NCI-H146 treated with DMSO at 0.1 percent for 48 hours (cell line): ENCODE measurements at regions not wholly inside any gene's neighbourhood (a gene's known extent, or its start where the extent isn't known, plus 50 kb on each side); places are given as distances from the start of the nearest gene placed in this dataset.
"Not testable (repeated sequence)": the region's sequence is repeated elsewhere in the genome, so short reads cannot be mapped to it uniquely, and the experiment has no call there.

Source experiments
- DNase-seq: peaks from one replicate; lab custom pipeline; 2025; ENCODE audit not compliant: unreplicated experiment; lab: John Stamatoyannopoulos, UW

- not testable (repeated sequence) for DNase-seq
These were observed 192.0 kb upstream of the ETV3 start for GRCh38 chr1:157330177-157330576.

DNA sequence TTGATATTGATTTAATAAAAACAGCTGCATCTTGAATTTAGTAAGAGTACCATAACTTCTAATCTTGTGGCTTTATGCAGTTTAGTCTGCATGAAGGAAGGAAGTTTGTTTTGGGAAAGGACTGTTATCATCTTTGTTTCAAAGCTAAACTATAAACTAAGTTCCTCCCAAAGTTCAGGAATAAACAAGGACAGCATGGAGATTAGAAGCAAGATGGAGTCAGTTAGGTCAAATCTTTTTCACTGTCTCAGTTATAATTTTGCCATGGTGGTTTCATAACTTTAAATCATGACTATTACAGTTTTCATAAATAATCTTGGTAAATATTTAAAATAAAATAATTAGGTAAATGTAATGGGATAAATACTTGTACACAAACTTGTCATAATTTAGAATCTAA, 189.9 kb upstream of the ETV3 start:
- DNase-seq = not testable (repeated sequence)

GRCh38 chr1:157326173-157326859, 188.1 kb upstream of the ETV3 start:
- no peak for DNase-seq

- DNase-seq = no peak
These were observed 187.0 kb upstream of the ETV3 start for GRCh38 chr1:157325220-157325619.

- DNase-seq = not testable (repeated sequence)
These were observed 183.8 kb upstream of the ETV3 start for GRCh38 chr1:157321972-157322371.

- no peak for DNase-seq
These were observed 181.4 kb upstream of the ETV3 start for GRCh38 chr1:157319567-157319966.

GRCh38 chr1:157317229-157317628, 179.0 kb upstream of the ETV3 start:
- DNase-seq = not testable (repeated sequence)

GRCh38 chr1:157315544-157315943, 177.3 kb upstream of the ETV3 start:
- DNase-seq = peak; percentile 20

- no peak for DNase-seq
These were observed 176.2 kb upstream of the ETV3 start for GRCh38 chr1:157314408-157314807.

DNA sequence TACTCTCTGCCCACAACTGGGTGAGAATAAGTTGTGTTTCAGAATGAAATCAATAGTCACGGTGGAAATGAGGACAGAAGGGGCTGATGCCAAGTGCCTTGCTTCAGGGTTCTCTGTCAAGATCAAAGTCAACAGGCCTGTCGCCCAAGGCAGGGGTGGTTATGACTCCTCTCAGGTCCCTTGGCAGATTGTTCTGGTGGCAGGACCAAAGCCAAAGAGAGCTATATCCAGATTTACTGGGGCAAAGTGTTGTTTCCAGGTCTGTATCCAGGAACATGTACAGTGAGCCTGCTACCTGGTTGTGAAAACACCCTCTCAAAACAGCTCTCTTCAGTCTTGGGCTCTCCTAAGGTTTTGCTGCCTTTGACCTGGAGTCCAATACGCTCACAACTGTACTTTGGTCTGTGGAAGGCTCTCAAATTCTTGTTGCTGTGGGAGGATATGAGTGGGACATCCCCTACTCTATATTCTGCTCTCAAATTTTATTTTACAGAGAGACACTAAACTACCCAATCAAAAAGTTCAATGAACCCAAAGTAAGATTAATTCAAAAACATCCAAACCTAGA, 175.1 kb upstream of the ETV3 start:
- DNase-seq = no peak

DNA sequence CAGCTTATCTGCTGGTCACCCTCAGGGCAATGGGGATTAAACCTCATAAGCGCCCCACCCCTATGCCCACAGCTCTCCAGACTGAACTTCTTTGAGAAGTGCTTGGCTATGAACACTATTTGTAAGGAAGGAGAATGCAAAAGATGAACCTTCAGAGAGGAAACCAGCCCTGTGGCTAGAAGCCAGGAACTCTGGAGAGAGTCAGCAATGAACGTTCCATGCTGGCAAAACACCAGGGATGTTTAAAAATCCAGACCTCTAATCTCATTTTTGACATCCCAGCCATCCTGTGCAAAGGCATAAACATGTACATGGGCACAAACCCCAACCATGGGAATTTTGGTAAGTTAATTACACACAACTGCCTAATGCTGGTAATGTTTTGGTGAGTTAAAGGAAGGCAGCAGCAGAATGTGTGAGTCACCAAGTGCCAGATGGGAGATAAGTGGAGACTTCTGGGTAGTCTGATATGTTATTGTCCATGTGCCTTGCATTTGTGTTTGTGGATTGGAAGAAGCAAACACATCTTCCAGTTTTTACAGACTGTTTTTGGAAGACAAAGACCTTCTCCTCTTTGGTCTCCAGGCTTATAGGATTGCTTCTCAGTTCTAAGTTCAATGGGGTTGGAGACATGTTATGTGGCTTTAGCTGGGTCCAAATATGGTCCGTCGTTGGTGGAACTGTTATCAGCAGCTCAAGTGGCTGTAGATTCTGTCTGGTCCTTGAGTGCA, 174.1 kb upstream of the ETV3 start:
- DNase-seq = no peak

DNA sequence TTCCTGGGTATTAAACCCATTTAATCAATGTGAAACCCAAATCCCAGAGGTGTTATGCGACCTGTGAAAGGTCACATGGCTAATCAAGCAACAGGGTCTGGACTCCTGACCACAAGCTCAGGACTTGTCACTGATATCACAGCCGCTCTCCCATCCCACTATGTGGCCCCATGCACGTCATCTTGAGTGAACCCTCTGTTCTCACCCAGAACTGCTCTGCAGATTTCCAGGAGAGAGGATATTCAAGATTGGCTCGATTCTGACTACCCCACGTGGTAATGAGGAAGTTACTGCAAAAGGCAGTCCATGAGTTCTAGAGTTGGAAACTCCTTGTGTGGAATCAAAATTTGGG, 173.5 kb upstream of the ETV3 start:
- DNase-seq = no peak

DNA sequence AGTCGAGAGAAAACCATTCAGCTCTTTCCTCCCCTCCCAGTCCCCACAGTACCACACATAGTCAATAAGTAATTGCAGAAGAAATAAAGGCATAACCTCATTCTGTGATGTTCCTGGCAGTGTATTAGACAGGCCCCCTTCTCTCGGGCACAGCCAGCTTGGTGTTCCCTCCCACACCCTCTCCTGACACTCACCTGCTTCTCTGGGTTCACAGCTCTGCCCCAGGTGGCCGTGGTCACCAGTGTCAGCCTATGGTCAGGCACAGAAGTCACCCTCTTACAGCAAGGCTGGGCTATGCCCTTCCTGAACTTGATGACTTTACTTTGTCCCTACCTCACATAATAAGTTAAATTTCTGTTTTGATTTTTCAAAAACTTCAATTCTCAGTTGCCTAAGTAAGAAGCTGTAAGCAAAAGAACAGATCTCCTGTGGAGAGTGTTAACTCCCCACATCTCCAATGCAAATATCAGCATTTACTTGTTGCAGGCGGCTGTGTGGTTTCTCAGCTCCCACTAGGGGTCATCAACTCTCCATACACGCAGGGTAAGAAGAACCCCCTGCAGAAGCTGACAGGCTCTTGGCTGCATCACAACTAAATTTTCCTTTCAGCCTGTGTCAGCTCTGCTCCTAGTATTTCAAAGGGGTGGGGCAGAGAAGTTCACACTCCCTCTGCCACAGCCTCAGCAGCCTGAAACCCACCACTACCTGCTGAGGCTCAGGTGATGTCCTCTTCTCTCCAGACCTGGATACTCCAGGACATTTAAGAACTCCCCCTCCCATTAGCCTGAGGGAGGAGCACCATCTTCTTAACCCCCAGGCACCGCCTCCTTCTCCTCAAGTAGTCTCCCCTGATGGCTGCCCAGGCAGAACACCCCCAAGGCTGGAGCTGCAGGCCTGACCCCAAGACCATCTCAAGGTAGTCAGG, 172.9 kb upstream of the ETV3 start:
- DNase-seq = peak; percentile 43

- no peak for DNase-seq
These were observed 172.2 kb upstream of the ETV3 start for GRCh38 chr1:157310401-157310800.

DNA sequence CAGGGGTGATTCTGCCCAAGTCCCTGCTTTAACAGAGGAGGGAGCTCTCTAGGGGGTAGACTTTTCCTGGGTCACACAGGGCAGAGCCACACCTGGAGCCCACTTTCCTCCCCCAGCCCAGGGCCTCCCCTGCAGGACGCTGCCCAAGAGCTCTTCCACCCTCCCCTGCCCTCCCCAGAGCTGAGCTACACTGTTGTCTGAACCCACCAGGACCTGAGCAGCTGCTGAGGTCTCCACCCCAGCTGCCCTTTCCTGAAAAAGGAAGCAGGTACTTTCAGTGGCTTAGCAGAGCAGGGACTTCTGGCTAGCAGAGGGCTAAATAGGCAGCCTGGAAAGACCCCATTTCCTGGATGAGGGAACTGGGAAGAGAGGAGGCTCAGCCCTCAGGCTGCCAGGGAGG, 169.3 kb upstream of the ETV3 start:
- no peak for DNase-seq

GRCh38 chr1:157306896-157307295, 168.7 kb upstream of the ETV3 start:
- no peak for DNase-seq

- DNase-seq = no peak
These were observed 166.1 kb upstream of the ETV3 start for GRCh38 chr1:157304271-157304670.

DNA sequence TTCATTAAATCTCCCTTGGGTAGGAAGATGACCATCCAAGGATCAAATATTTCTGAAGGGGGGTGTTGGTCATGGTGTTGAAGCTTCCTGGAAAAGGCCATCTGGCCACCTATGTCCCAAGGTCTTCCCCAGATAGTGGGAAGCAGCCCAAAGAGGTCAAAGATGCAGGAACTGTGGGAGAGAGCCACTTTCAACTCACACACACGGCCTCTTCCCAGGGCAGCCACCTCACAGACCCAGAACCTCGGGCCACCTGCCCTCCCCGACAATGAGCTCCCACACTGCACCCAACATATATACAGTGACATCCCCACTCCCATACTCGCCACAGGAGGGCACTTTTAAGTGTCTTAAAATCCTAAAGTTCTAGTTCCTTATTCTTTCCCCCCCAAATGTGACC, 164.5 kb upstream of the ETV3 start:
- no peak for DNase-seq

GRCh38 chr1:157302199-157302497, 164.0 kb upstream of the ETV3 start:
- DNase-seq = no peak

DNA sequence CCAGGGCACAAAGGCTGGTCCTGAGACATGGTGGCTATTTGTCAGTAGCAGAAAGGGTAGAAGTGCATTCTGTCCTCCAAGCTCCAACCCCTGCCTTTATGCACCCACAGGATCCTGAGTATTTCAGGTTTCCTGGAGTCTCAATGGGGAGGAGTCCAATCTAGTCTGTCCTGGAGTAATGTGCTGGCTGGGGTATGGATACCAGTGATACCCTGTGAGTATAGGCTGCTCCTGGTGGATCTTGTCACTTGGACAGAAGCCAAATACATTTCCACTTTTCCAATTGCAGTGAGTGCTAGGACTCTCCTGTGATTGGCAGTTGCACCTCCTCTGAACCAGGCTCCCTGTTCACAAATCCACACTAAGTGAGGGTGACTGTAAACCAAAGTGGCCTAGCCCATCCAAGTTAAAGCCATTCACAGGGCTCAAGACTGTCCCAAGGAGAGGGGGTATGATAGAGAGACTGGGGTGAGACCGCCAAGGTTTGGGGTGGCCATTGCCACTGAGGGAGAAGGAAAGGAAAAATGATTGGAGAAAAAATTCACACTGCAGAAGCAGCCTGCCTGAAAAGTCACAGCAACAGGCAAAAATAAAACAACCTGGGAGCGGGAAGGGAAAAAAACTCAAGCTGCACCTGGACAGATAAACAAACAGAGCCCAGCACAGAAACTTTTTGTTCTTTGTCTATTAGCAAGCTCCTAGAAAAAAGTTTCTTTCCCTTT, 163.4 kb upstream of the ETV3 start:
- DNase-seq = no peak
